ENCODE measurements at regions not wholly inside any gene's neighbourhood (a gene's known extent, or its start where the extent isn't known, plus 50 kb on each side); places are given as distances from the start of the nearest gene placed in this dataset.

DNA sequence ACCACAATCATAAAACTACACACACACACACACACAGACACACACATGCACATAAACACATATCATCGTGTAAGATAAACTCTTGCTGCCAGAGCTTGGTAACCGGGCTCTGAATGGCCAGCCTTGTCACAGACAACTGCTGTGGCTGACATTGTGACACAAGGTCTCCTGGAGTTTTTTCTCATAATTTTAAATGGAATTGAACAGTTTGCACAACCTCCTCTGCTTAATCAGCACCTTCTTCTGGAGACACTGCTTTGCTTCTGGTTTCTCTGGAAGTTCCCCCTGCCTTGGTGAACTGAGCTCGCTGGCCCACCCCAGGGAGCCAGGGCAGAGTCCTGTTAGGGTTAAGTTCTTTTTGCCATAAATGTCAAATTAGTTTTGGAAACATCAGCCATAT is 115.4 kb downstream of the UTP18 start:
- TF ChIP-seq FOXP2 (optimal IDR thresholded peaks at IDR 0.05; ENCODE audit: control extremely low read depth, extremely low read length, insufficient read depth), result no peak
- no peak for TF ChIP-seq EZH2 (IDR thresholded peaks at IDR 0.05)
- no peak for TF ChIP-seq POLR2AphosphoS5 (IDR thresholded peaks at IDR 0.05; ENCODE audit: borderline replicate concordance, low read depth, low read length)
- Histone ChIP-seq H3K36me3 (ENCODE audit: insufficient read depth, low read length) (no peaks in the 10 kb centered on the region), H3K9me3 (ENCODE audit: low read depth, low read length) (no peaks in the 10 kb centered on the region), H3K9ac (ENCODE audit: insufficient read length) (no peak overlapping the region), H3K4me3 (no peak overlapping the region), H3K27ac (no peak overlapping the region)
- no peak for DNase-seq (ENCODE audit: low read depth, low spot score)

DNA sequence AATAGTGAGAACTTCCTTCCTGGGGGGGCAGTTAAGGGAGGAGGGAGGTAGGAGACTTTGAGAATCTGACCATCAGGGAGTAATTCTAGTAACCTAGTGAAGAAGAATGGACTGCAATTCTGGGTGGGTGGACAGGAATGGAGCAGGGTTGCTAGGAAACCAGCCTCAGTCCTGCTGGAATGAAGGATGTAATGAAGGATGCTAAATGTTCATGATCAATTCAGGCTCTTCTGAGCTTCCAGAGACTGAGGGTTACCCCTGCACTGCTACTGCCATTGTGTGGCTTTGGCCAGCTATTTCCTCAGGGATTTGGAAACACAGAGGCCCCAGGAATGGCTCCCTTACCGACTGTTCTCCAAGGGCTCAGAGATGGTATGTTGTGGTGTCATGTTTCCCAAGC is 116.4 kb downstream of the UTP18 start:
- H3K4me3 ChIP-seq, result no peak overlapping the region
- TF ChIP-seq FOXP2 (optimal IDR thresholded peaks at IDR 0.05; ENCODE audit: control extremely low read depth, extremely low read length, insufficient read depth), result no peak
- no peak for TF ChIP-seq POLR2AphosphoS5 (IDR thresholded peaks at IDR 0.05; ENCODE audit: borderline replicate concordance, low read depth, low read length)
- no peak for TF ChIP-seq EZH2 (IDR thresholded peaks at IDR 0.05)
- no peak for DNase-seq (ENCODE audit: low read depth, low spot score)
- H3K27ac ChIP-seq, result no peak overlapping the region
- H3K36me3 ChIP-seq (ENCODE audit: insufficient read depth, low read length), result no peaks in the 10 kb centered on the region
- no peaks in the 10 kb centered on the region for H3K9me3 ChIP-seq (ENCODE audit: low read depth, low read length)
- no peak overlapping the region for H3K9ac ChIP-seq (ENCODE audit: insufficient read length)

DNA sequence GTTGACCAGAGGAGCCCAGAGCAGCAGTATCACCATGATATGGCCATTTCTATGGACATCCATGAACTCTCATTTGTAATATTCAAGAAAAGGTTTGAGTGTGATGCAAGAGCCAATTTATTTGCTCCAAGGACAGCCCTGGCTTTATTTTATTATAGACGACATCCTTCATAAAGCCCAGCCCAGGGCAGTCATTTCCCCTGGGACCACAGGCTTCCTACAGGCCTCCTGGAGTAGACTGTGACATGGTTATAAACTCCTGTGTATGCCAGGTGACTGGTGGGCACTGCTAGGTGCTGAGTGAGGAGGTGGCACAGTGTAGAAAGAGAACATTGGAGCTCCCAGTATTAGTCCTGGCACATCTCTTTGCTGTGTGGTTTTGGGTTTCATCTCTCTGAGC is 120.9 kb downstream of the UTP18 start:
- TF ChIP-seq FOXP2 (optimal IDR thresholded peaks at IDR 0.05; ENCODE audit: control extremely low read depth, extremely low read length, insufficient read depth), result no peak
- no peak for TF ChIP-seq EZH2 (IDR thresholded peaks at IDR 0.05)
- TF ChIP-seq POLR2AphosphoS5 (IDR thresholded peaks at IDR 0.05; ENCODE audit: borderline replicate concordance, low read depth, low read length), result no peak
- Histone ChIP-seq H3K4me3 (no peak overlapping the region), H3K9ac (ENCODE audit: insufficient read length) (no peak overlapping the region), H3K36me3 (ENCODE audit: insufficient read depth, low read length) (no peaks in the 10 kb centered on the region), H3K9me3 (ENCODE audit: low read depth, low read length) (no peaks in the 10 kb centered on the region), H3K27ac (no peak overlapping the region)
- DNase-seq (ENCODE audit: low read depth, low spot score), result no peak

DNA sequence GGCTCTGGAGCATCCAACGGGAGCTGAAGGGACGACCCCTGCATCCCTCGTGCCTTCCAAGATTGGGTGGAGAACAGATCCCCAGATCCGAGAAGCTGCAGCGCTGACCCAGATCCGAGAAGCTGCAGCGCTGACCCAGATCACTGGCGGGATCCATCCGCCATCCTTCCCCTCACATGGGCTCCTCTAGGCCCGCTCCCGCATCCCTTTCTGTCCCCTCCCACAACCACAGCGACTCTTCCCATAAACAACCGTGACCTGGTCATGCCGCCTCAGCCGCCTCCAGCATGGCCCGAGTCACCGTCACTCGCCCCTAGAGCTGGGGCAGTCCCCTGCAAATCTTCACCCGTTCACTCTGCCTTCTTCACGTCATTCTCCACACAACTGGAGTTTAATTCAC is 124.9 kb downstream of the UTP18 start:
- Histone ChIP-seq H3K9ac (ENCODE audit: insufficient read length) (no peak overlapping the region), H3K27ac (no peak overlapping the region), H3K36me3 (ENCODE audit: insufficient read depth, low read length) (no peaks in the 10 kb centered on the region), H3K4me3 (no peak overlapping the region), H3K9me3 (ENCODE audit: low read depth, low read length) (no peaks in the 10 kb centered on the region)
- DNase-seq (ENCODE audit: low read depth, low spot score), result no peak
- TF ChIP-seq FOXP2 (optimal IDR thresholded peaks at IDR 0.05; ENCODE audit: control extremely low read depth, extremely low read length, insufficient read depth) (no peak), POLR2AphosphoS5 (IDR thresholded peaks at IDR 0.05; ENCODE audit: borderline replicate concordance, low read depth, low read length) (no peak), EZH2 (IDR thresholded peaks at IDR 0.05) (no peak)

- Histone ChIP-seq H3K27ac (no peak overlapping the region), H3K4me3 (no peak overlapping the region), H3K36me3 (ENCODE audit: insufficient read depth, low read length) (no peaks in the 10 kb centered on the region), H3K9me3 (ENCODE audit: low read depth, low read length) (no peaks in the 10 kb centered on the region), H3K9ac (ENCODE audit: insufficient read length) (no peak overlapping the region)
- TF ChIP-seq FOXP2 (optimal IDR thresholded peaks at IDR 0.05; ENCODE audit: control extremely low read depth, extremely low read length, insufficient read depth) (no peak), EZH2 (IDR thresholded peaks at IDR 0.05) (no peak), POLR2AphosphoS5 (IDR thresholded peaks at IDR 0.05; ENCODE audit: borderline replicate concordance, low read depth, low read length) (no peak)
- no peak for DNase-seq (ENCODE audit: low read depth, low spot score)
Measured at GRCh38 chr17:51387582-51387981, 127.2 kb downstream of the UTP18 start.

- H3K4me3 ChIP-seq, result no peak overlapping the region
- no peak overlapping the region for H3K27ac ChIP-seq
- TF ChIP-seq EZH2 (IDR thresholded peaks at IDR 0.05) (no peak), FOXP2 (optimal IDR thresholded peaks at IDR 0.05; ENCODE audit: control extremely low read depth, extremely low read length, insufficient read depth) (no peak), POLR2AphosphoS5 (IDR thresholded peaks at IDR 0.05; ENCODE audit: borderline replicate concordance, low read depth, low read length) (no peak)
- no peak for DNase-seq (ENCODE audit: low read depth, low spot score)
- no peaks in the 10 kb centered on the region for H3K9me3 ChIP-seq (ENCODE audit: low read depth, low read length)
- no peaks in the 10 kb centered on the region for H3K36me3 ChIP-seq (ENCODE audit: insufficient read depth, low read length)
- H3K9ac ChIP-seq (ENCODE audit: insufficient read length), result no peak overlapping the region
Measured at GRCh38 chr17:51387986-51388385, 127.6 kb downstream of the UTP18 start.

- H3K4me3 ChIP-seq, result no peak overlapping the region
- H3K36me3 ChIP-seq (ENCODE audit: insufficient read depth, low read length), result no peaks in the 10 kb centered on the region
- H3K9me3 ChIP-seq (ENCODE audit: low read depth, low read length), result no peaks in the 10 kb centered on the region
- no peak overlapping the region for H3K27ac ChIP-seq
- no peak overlapping the region for H3K9ac ChIP-seq (ENCODE audit: insufficient read length)
- DNase-seq (ENCODE audit: low read depth, low spot score), result no peak
- no peak for TF ChIP-seq FOXP2 (optimal IDR thresholded peaks at IDR 0.05; ENCODE audit: control extremely low read depth, extremely low read length, insufficient read depth)
Measured at GRCh38 chr17:51389875-51390274, 129.5 kb downstream of the UTP18 start.

GRCh38 chr17:51391982-51392654 is 131.8 kb downstream of the UTP18 start:
- no peak overlapping the region for H3K27ac ChIP-seq
- no peaks in the 10 kb centered on the region for H3K36me3 ChIP-seq (ENCODE audit: insufficient read depth, low read length)
- DNase-seq (ENCODE audit: low read depth, low spot score), result no peak
- H3K9me3 ChIP-seq (ENCODE audit: low read depth, low read length), result no peaks in the 10 kb centered on the region
- no peak overlapping the region for H3K4me3 ChIP-seq
- TF ChIP-seq EZH2 (IDR thresholded peaks at IDR 0.05) (no peak), FOXP2 (optimal IDR thresholded peaks at IDR 0.05; ENCODE audit: control extremely low read depth, extremely low read length, insufficient read depth) (no peak), POLR2AphosphoS5 (IDR thresholded peaks at IDR 0.05; ENCODE audit: borderline replicate concordance, low read depth, low read length) (no peak)
- no peak overlapping the region for H3K9ac ChIP-seq (ENCODE audit: insufficient read length)

DNA sequence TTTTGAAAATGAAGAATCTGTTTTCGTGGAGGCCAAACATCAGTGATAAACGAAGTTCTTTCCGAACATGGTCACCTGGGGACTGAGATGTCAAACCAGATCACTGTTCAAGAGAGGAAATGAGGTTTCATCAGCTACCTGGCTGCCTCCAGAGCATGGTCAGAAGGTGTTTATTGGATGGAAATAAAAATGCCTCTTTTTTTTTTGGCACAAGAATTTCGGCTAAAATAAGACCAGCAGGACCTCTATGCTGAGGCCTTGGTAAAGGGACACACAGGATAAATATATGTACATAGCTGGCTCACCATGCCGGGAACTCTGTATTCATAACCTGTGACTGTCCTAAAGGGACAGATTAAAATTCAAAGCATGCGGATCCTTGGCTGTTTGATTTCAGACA is 135.3 kb downstream of the UTP18 start:
- Histone ChIP-seq H3K9ac (ENCODE audit: insufficient read length) (no peak overlapping the region), H3K4me3 (no peak overlapping the region), H3K27ac (no peak overlapping the region), H3K9me3 (ENCODE audit: low read depth, low read length) (no peaks in the 10 kb centered on the region), H3K36me3 (ENCODE audit: insufficient read depth, low read length) (no peaks in the 10 kb centered on the region)
- TF ChIP-seq FOXP2 (optimal IDR thresholded peaks at IDR 0.05; ENCODE audit: control extremely low read depth, extremely low read length, insufficient read depth) (no peak), POLR2AphosphoS5 (IDR thresholded peaks at IDR 0.05; ENCODE audit: borderline replicate concordance, low read depth, low read length) (no peak), EZH2 (IDR thresholded peaks at IDR 0.05) (no peak)
- no peak for DNase-seq (ENCODE audit: low read depth, low spot score)
